Skeletal muscle tissue (tissue), 3 donors: ENCODE measurements at regions not wholly inside any gene's neighbourhood (a gene's known extent, or its start where the extent isn't known, plus 50 kb on each side); places are given as distances from the start of the nearest gene placed in this dataset.
"Not testable (repeated sequence)": the region's sequence is repeated elsewhere in the genome, so short reads cannot be mapped to it uniquely, and the experiment has no call there.

ENCODE experiments used
- H3K27ac ChIP-seq: one replicate; pipeline ENCODE4 v1.7.0; 2013; ENCODE audit warnings: mild to moderate bottlenecking, low read depth, low read length, inconsistent platforms
- H3K27me3 ChIP-seq, 3 donors: one replicate each; pipeline ENCODE4 v1.7.0; 2013; ENCODE audit warnings: low read length in 3 of 3; ENCODE audit not compliant: control insufficient read depth in 3 of 3, insufficient read depth in 3 of 3
- H3K36me3 ChIP-seq, 3 donors: one replicate each; pipeline ENCODE4 v1.7.0; 2013; ENCODE audit warnings: low read length in 3 of 3; ENCODE audit not compliant: control insufficient read depth in 3 of 3, insufficient read depth in 3 of 3
- H3K4me1 ChIP-seq, 3 donors: one replicate each; pipeline ENCODE4 v1.7.0; 2013; ENCODE audit warnings: low read length in 3 of 3, mild to moderate bottlenecking in 3 of 3; ENCODE audit not compliant: control insufficient read depth in 3 of 3, insufficient read depth in 3 of 3
- H3K4me3 ChIP-seq, 3 donors: one replicate each; pipeline ENCODE4 v1.7.0; 2013; ENCODE audit warnings: low read length in 3 of 3
- H3K9ac ChIP-seq, 3 donors: one replicate each; pipeline ENCODE4 v1.7.0; 2013; ENCODE audit warnings: low read length in 3 of 3, mild to moderate bottlenecking in 3 of 3, moderate library complexity in 2 of 3, low read depth in 1 of 3
- H3K9me3 ChIP-seq, 3 donors: one replicate each; pipeline ENCODE4 v1.7.0; 2013; ENCODE audit warnings: low read length in 3 of 3; ENCODE audit not compliant: control insufficient read depth in 3 of 3
- donor health status: Osteomylitis.

DNA sequence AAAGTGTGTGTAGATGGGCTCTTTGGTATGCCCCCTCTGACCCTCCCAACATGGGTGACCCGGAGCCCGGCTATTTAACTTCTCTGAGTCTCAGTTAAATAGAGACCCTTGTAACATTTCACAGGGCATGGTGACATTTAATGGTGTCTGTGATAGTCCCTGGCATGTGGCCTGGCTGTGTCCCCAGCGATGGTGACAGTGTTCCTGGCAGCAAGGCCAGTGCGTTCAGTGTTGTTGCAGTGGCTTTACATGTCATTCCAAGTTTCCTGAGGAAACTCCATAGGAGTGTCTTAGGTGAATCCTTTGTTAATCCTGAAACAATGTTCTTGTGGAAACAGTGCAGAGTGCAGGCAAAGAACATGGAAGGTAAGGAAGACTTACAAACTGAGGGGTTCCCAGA is 137.0 kb downstream of the RAMP3 start:
- no peaks in the 10 kb centered on the region for H3K9me3 ChIP-seq
- no peak overlapping the region for H3K4me3 ChIP-seq
- H3K9ac ChIP-seq: no peak overlapping the region
- no peak overlapping the region for H3K27ac ChIP-seq
- H3K4me1 ChIP-seq: peaks cover 0 to 2% (median 0%) of the 10 kb centered on the region in 3 donors
- no peaks in the 10 kb centered on the region for H3K36me3 ChIP-seq
- H3K27me3 ChIP-seq: no peaks in the 10 kb centered on the region

DNA sequence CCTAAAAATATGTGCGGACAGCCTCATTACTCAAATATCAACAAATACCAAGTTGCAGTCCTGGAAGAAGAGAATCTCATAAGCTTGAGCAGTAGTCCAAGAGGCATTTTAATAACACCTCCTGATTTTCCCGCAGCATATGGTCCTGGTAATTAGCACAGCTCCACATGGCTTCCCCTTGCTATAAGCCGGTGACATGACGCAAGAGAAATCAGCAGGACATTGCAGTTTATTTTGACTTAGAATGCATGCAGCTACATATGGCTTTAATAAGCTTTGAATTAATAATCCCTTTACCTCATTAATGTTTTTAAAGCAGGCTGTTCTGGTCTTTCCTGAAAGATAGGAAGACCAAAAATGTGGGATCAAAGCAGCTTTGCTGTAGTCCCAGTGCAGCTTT is 137.6 kb downstream of the RAMP3 start:
- Histone ChIP-seq H3K9ac (no peak overlapping the region), H3K4me3 (no peak overlapping the region), H3K4me1 (peaks cover 0 to 2% (median 0%) of the 10 kb centered on the region in 3 donors), H3K27ac (no peak overlapping the region), H3K9me3 (no peaks in the 10 kb centered on the region), H3K36me3 (no peaks in the 10 kb centered on the region), H3K27me3 (no peaks in the 10 kb centered on the region)

DNA sequence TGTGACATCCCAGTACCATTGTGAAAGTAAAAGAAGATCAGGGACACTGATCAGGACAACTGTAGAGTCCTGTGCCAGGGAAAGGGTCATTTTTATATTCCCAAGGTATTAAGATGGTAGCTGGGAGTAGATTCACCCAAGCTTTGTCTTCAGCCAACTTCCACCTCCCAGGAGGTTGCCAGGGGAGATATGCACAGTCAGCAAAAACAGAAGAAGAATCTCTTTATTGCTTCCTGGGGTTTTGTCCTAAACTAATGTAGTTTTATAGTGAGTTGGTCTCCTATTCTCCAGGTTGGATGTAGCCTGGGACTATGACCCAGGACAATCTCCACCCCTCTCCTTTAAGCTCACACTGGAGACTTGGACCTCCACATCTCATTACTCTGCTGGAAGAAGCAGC is 139.2 kb downstream of the RAMP3 start:
- no peaks in the 10 kb centered on the region for H3K36me3 ChIP-seq
- no peaks in the 10 kb centered on the region for H3K9me3 ChIP-seq
- H3K4me3 ChIP-seq: no peak overlapping the region
- H3K27me3 ChIP-seq: no peaks in the 10 kb centered on the region
- no peak overlapping the region for H3K9ac ChIP-seq
- peaks cover 0 to 2% (median 0%) of the 10 kb centered on the region in 3 donors for H3K4me1 ChIP-seq
- no peak overlapping the region for H3K27ac ChIP-seq

DNA sequence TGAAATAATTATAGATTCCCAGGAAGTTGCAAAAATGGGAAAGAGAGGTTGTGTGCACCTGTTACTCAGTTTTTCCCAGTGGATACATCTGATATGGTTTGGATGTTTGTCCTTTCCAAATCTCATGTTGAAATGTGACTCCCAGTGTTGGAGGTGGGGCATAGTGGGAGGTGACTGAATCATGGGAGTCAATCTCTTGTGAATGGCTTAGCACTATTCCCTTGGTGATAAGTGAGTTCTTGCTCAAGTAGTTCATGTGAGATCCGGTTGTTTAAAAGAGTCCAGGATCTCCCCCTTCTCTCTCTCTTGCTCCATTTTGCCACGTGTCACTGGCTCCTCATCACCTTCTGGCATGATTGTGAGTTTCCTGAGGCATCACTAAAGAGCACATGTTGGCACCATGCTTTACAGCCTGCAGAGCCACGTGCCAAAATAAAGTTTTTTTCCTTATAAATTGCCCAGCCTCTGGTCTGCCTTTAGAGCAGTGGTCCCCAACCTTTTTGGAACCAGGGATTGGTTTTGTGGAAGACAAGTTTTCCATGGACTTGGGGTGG is 149.2 kb downstream of the RAMP3 start:
- H3K9me3 ChIP-seq: peaks cover 0 to 3% (median 1%) of the 10 kb centered on the region in 3 donors
- no peaks in the 10 kb centered on the region for H3K4me1 ChIP-seq
- no peak overlapping the region for H3K4me3 ChIP-seq
- H3K27me3 ChIP-seq: peaks cover 0 to 2% (median 0%) of the 10 kb centered on the region in 3 donors
- H3K27ac ChIP-seq: no peak overlapping the region
- H3K36me3 ChIP-seq: no peaks in the 10 kb centered on the region
- H3K9ac ChIP-seq: no peak overlapping the region

DNA sequence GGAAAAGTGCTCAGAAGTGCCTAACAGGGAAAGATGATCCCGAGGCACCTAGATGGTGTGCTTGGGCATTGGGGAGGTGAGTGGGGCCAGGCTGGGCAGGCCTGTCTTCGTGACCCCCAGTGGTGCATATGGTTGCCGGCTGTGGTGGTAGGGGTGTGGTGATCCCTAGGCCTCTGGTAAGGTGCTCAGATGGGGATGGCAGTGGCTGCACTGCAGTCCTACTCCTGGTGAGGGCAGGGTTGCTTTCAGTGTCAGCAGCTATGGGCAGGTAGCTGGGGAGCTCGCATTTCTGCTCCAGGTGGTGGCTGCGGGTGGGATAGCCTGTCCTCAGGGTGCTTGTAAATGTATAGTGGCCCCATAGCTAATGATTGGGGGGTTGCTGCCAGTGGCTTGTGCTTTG is 154.0 kb downstream of the RAMP3 start:
- no peaks in the 10 kb centered on the region for H3K4me1 ChIP-seq
- H3K9me3 ChIP-seq: peaks cover 0 to 6% (median 3%) of the 10 kb centered on the region in 3 donors
- H3K27ac ChIP-seq: no peak overlapping the region
- no peaks in the 10 kb centered on the region for H3K36me3 ChIP-seq
- H3K27me3 ChIP-seq: no peaks in the 10 kb centered on the region
- H3K9ac ChIP-seq: no peak overlapping the region
- H3K4me3 ChIP-seq: no peak overlapping the region

DNA sequence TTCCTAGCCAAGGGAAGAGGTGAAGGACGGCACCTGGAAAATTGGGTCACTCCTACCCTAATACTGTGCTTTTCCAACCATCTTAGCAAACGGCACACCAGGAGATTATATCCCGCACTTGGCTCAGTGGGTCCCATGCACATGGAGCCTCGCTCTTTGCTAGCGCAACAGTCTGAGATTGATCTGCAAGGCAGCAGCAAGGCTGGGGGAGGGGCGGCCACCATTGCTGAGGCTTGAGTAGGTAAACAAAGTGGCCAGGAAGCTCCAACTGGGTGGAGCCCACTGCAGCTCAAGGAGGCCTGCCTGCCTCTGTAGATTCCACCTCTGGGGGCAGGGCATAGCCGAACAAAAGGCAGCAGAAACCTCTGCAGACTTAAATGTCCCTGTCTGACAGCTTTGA is 157.9 kb downstream of the RAMP3 start:
- not testable (repeated sequence) for H3K36me3 ChIP-seq, H3K4me1 ChIP-seq, H3K4me3 ChIP-seq, H3K27me3 ChIP-seq, H3K9me3 ChIP-seq, H3K9ac ChIP-seq, H3K27ac ChIP-seq

DNA sequence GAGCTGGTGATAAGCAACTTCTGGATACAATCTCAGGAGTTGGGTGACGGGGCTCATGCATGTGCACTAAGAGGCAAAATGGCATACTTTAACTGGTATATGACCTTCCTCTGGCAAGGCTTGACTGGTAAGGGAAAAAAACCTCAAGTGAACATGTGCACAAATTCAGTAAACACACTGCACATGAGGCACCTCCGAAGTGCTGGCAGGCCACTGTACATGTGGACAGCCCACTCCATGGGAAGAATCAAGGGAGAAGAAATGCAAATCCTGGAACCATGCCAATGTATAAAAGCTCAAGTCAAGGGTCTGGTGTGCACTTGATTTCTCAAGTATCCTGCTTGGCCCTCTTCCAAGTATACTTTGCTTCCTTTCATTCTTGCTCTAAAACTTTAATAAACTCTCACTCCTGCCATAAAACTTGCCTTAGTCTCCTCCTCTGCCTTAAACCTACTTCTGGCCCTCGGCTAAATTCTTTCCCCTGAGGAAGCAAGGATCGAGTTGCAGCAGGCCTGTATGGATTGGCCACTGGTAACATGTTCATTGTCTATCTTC is 167.2 kb downstream of the RAMP3 start:
- no peak overlapping the region for H3K4me3 ChIP-seq
- H3K9me3 ChIP-seq: no peaks in the 10 kb centered on the region
- H3K27ac ChIP-seq: no peak overlapping the region
- H3K27me3 ChIP-seq: no peaks in the 10 kb centered on the region
- no peaks in the 10 kb centered on the region for H3K36me3 ChIP-seq
- H3K4me1 ChIP-seq: no peaks in the 10 kb centered on the region
- no peak overlapping the region for H3K9ac ChIP-seq

DNA sequence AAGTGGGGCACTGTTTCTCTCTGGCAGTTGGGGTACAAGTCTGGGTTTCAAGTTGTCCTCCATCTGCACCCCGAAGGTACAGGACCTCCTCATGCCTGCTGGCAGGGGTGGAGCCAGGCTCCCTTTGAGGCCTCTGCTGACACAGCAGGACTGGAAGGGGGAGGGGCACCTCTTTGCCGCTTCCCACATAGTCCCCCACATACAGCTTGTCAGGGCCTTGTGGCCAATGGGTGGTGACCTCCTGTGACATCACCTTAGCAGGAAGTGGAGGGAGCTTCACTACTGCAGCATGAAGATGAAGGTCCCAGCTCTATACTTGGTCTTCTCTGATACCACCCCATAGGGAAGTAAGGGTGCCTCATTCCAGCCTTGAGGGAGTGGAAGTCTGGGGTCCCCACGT is 167.8 kb downstream of the RAMP3 start:
- Histone ChIP-seq H3K27me3 (no peaks in the 10 kb centered on the region), H3K4me1 (no peaks in the 10 kb centered on the region), H3K36me3 (no peaks in the 10 kb centered on the region), H3K27ac (no peak overlapping the region), H3K9me3 (no peaks in the 10 kb centered on the region), H3K9ac (no peak overlapping the region), H3K4me3 (no peak overlapping the region)

DNA sequence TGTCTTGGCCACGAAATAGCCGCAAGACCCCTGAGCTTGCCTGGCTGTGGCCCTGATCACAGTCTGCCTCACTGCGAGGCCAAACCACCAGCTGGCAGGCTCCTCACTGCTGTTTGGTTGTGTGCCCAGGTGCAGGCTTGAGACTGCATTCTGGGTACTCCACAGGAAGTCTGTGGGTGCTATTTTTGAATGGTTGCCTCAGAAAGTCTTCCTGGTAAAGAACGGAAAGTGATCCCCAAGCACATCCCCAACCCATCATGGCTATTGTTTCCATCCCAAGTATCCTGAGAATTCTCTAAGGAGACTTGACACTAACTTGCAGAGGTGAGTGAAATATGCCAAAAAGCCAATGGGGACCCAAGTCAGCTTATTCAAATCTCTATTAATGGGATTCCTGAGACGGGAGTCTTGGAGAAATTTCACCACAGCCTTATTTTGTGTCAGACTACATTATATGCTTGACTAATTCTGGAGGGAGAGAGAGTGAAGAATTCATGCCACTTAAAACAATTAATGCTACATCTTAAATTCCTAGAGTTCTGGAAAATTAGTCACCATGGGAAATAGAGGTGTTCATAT is 170.9 kb downstream of the RAMP3 start:
- Histone ChIP-seq H3K27me3 (no peaks in the 10 kb centered on the region), H3K4me3 (no peak overlapping the region), H3K4me1 (no peaks in the 10 kb centered on the region), H3K27ac (no peak overlapping the region), H3K36me3 (no peaks in the 10 kb centered on the region), H3K9me3 (peaks cover 0 to 3% (median 0%) of the 10 kb centered on the region in 3 donors), H3K9ac (no peak overlapping the region)

DNA sequence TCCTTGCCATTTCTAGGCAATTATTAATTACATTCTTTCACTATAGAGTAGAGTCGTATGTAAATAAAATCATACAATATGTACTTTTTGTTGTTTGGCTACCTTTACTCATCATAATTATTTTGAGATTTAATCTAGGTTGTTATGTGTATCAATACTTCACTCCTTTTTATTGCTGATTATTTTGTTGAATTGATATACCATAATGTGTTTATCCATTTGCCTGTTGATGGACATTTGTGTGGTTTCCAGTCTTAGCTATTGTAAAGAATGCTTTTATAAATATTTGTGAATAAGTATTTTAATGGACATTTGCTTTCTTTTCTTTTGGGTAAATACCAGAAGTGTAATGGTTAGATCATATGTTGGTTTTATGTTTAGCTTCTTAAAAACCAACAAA is 174.0 kb downstream of the RAMP3 start:
- H3K9ac ChIP-seq: no peak overlapping the region
- H3K27me3 ChIP-seq: no peaks in the 10 kb centered on the region
- no peaks in the 10 kb centered on the region for H3K4me1 ChIP-seq
- H3K27ac ChIP-seq: no peak overlapping the region
- no peak overlapping the region for H3K4me3 ChIP-seq
- H3K36me3 ChIP-seq: no peaks in the 10 kb centered on the region
- H3K9me3 ChIP-seq: peaks cover 0 to 7% (median 0%) of the 10 kb centered on the region in 3 donors
